ENCODE measurements at regions not wholly inside any gene's neighbourhood (a gene's known extent, or its start where the extent isn't known, plus 50 kb on each side); places are given as distances from the start of the nearest gene placed in this dataset.

- DNase-seq (ENCODE audit: low read depth in 1 of 2, low spot score in 1 of 2): no peak
- peaks cover 6% of the 10 kb centered on the region for H3K27me3 ChIP-seq (ENCODE audit: insufficient read depth, poor library complexity, severe bottlenecking)
- TF ChIP-seq SPI1 (IDR thresholded peaks at IDR 0.05; ENCODE audit: borderline replicate concordance, low read depth) (no peak), REST (IDR thresholded peaks at IDR 0.05; ENCODE audit: insufficient replicate concordance, low read depth) (no peak), POLR2AphosphoS5 (IDR thresholded peaks at IDR 0.05; ENCODE audit: low read depth) (no peak), CTCF (IDR thresholded peaks at IDR 0.05; ENCODE audit: insufficient read depth, low read length) (no peak), GABPA (IDR thresholded peaks at IDR 0.05; ENCODE audit: low read depth) (no peak)
- H3K4me3 ChIP-seq (replicated peaks; ENCODE audit: insufficient read depth, low read length): no peak overlapping the region
- no peak overlapping the region for H3K27ac ChIP-seq (replicated peaks)
Observed at GRCh38 chr18:59993560-59993959, 93.8 kb downstream of the PMAIP1 start.

- Histone ChIP-seq H3K27ac (replicated peaks) (no peak overlapping the region), H3K27me3 (ENCODE audit: insufficient read depth, poor library complexity, severe bottlenecking) (peaks cover 3% of the 10 kb centered on the region), H3K4me3 (replicated peaks; ENCODE audit: insufficient read depth, low read length) (no peak overlapping the region)
- no peak for DNase-seq (ENCODE audit: low read depth in 1 of 2, low spot score in 1 of 2)
- TF ChIP-seq POLR2AphosphoS5 (IDR thresholded peaks at IDR 0.05; ENCODE audit: low read depth) (no peak), SPI1 (IDR thresholded peaks at IDR 0.05; ENCODE audit: borderline replicate concordance, low read depth) (no peak), CTCF (IDR thresholded peaks at IDR 0.05; ENCODE audit: insufficient read depth, low read length) (no peak), GABPA (IDR thresholded peaks at IDR 0.05; ENCODE audit: low read depth) (no peak), REST (IDR thresholded peaks at IDR 0.05; ENCODE audit: insufficient replicate concordance, low read depth) (no peak)
Observed at GRCh38 chr18:59990121-59990823, 90.5 kb downstream of the PMAIP1 start.

- peaks cover 3% of the 10 kb centered on the region for H3K27me3 ChIP-seq (ENCODE audit: insufficient read depth, poor library complexity, severe bottlenecking)
- TF ChIP-seq CTCF (IDR thresholded peaks at IDR 0.05; ENCODE audit: insufficient read depth, low read length) (peak; percentile 98), REST (IDR thresholded peaks at IDR 0.05; ENCODE audit: insufficient replicate concordance, low read depth) (no peak)
- H3K4me3 ChIP-seq (replicated peaks; ENCODE audit: insufficient read depth, low read length): no peak overlapping the region
Observed at GRCh38 chr18:59988098-59988706, 88.4 kb downstream of the PMAIP1 start.

More at GRCh38 chr18:59988098-59988706, 88.4 kb downstream of the PMAIP1 start:
- H3K27ac ChIP-seq (replicated peaks): no peak overlapping the region
- peak; percentile 24 to 44 for DNase-seq (ENCODE audit: low read depth in 1 of 2, low spot score in 1 of 2)

Data from HL-60 (cell line).